ENCODE measurements at regions not wholly inside any gene's neighbourhood (a gene's known extent, or its start where the extent isn't known, plus 50 kb on each side); places are given as distances from the start of the nearest gene placed in this dataset.

GRCh38 chr18:35780937-35781336 lies 191.5 kb upstream of the RMP24 start:
- H3K4me3 ChIP-seq (ENCODE audit: low read depth, low read length): no peak overlapping the region
- TF ChIP-seq, protein P1, sequence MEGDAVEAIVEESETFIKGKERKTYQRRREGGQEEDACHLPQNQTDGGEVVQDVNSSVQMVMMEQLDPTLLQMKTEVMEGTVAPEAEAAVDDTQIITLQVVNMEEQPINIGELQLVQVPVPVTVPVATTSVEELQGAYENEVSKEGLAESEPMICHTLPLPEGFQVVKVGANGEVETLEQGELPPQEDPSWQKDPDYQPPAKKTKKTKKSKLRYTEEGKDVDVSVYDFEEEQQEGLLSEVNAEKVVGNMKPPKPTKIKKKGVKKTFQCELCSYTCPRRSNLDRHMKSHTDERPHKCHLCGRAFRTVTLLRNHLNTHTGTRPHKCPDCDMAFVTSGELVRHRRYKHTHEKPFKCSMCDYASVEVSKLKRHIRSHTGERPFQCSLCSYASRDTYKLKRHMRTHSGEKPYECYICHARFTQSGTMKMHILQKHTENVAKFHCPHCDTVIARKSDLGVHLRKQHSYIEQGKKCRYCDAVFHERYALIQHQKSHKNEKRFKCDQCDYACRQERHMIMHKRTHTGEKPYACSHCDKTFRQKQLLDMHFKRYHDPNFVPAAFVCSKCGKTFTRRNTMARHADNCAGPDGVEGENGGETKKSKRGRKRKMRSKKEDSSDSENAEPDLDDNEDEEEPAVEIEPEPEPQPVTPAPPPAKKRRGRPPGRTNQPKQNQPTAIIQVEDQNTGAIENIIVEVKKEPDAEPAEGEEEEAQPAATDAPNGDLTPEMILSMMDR (conservative IDR thresholded peaks at IDR 0.05; ENCODE audit: low read depth, low read length): no peak
- no peak for DNase-seq (ENCODE audit: low read depth)

GRCh38 chr18:35782926-35783325 lies 189.6 kb upstream of the RMP24 start:
- TF ChIP-seq, protein P1 (conservative IDR thresholded peaks at IDR 0.05; ENCODE audit: low read depth, low read length): no peak
- no peak overlapping the region for H3K4me3 ChIP-seq (ENCODE audit: low read depth, low read length)
- DNase-seq (ENCODE audit: low read depth): peak; percentile 7

- no peak for DNase-seq (ENCODE audit: low read depth)
- no peak overlapping the region for H3K4me3 ChIP-seq (ENCODE audit: low read depth, low read length)
- TF ChIP-seq, protein P1 (conservative IDR thresholded peaks at IDR 0.05; ENCODE audit: low read depth, low read length): no peak
Measured at GRCh38 chr18:35786365-35787042, 186.0 kb upstream of the RMP24 start.

DNA sequence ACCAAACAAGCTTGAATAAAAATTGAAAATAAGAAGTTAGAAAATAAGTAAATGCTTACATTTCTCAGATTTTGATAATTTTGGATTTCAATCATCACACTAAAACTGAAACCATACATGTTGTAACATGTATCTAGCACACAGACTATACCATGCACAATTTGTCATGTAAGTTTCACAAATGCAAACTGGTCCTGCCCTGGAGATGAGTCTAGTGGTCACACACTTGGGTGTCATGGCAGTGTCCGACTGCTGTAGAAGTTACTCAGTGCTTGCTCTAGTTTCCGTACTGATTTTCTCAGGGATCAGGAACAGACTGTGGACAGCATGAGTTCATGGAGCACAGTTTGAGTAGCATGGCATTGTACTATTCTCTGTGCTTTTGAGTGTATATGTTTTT lies 182.9 kb upstream of the RMP24 start:
- no peak for DNase-seq (ENCODE audit: low read depth)

DNA sequence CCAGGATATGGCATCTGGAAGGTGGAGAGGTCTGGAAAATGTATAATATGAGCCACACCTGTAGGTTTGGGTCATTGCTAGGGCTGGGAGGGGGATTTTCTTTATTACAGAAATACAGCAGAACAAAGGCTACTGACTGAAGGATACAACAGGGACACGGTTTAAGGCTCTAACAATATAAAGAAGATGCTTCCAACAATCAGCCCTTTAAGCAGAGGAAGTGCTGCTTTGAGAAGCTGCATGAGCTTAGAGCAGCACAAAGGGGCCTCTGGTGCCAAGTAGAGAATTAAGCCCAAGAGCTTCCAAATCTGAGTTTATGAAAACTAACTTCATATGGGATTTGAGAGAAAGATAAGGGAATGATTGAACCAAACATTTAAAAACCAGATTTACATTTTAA lies 174.5 kb upstream of the RMP24 start:
- DNase-seq (ENCODE audit: low read depth): no peak
- TF ChIP-seq, protein P1 (conservative IDR thresholded peaks at IDR 0.05; ENCODE audit: low read depth, low read length): no peak
- no peak overlapping the region for H3K4me3 ChIP-seq (ENCODE audit: low read depth, low read length)

More for the DNA sequence above, 182.9 kb upstream of the RMP24 start:
- no peak overlapping the region for H3K4me3 ChIP-seq (ENCODE audit: low read depth, low read length)
- TF ChIP-seq, protein P1 (conservative IDR thresholded peaks at IDR 0.05; ENCODE audit: low read depth, low read length): no peak

GRCh38 chr18:35803551-35803950 lies 168.9 kb upstream of the RMP24 start:
- DNase-seq (ENCODE audit: low read depth): no peak
- TF ChIP-seq, protein P1 (conservative IDR thresholded peaks at IDR 0.05; ENCODE audit: low read depth, low read length): no peak

DNA sequence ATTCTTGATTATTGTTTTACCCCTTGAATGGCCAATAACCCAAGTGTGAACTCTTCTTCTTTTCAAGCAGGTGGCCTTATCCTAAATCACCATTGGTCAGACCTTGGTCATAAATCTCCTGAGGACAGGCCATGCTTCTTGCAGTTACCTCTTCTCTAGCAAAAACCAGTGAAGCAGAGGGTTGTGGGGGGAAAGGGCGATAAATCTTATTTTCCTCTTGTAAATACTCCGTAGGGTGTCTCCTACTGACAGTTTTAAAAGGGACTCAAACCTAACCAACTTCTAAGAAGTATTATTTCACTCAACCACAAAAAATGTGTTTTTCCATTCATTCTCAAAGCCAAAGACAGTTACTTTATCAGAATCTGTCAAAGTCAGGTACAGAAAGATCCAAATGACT lies 168.1 kb upstream of the RMP24 start:
- H3K4me3 ChIP-seq (ENCODE audit: low read depth, low read length): no peak overlapping the region
- DNase-seq (ENCODE audit: low read depth): no peak
- TF ChIP-seq, protein P1 (conservative IDR thresholded peaks at IDR 0.05; ENCODE audit: low read depth, low read length): no peak

More at GRCh38 chr18:35803551-35803950, 168.9 kb upstream of the RMP24 start:
- no peak overlapping the region for H3K4me3 ChIP-seq (ENCODE audit: low read depth, low read length)

All from choroid plexus epithelial cell (primary cell).